K562 (cell line): ENCODE measurements at regions not wholly inside any gene's neighbourhood (a gene's known extent, or its start where the extent isn't known, plus 50 kb on each side); places are given as distances from the start of the nearest gene placed in this dataset.

Experiments used
- CCAR2 ChIP-seq: fragments of 200-400 bp; formaldehyde crosslinking; IDR thresholded peaks from 2 replicates; pipeline ENCODE4 v1.6.1; 2017; ENCODE audit warnings: mild to moderate bottlenecking, low read depth, low read length
- KDM1A ChIP-seq, 2 experiments: fragments of 450-650 bp; IDR thresholded peaks; 2 replicates each; pipeline ENCODE4 v1.6.1; 2016; ENCODE audit warnings: mild to moderate bottlenecking in 2 of 2
- ZNF311 ChIP-seq: fragments of 250-450 bp; sonication (Bioruptor Pico); IDR thresholded peaks from 2 replicates; pipeline ENCODE4 v1.4.0; 2020; ENCODE audit warnings: mild to moderate bottlenecking, moderate library complexity
- TF ChIP-seq, protein P1 (sequence below): fragments of 450-650 bp; IDR thresholded peaks from 2 replicates; pipeline ENCODE4 v1.6.1; 2016; ENCODE audit warnings: mild to moderate bottlenecking, moderate library complexity

DNA sequence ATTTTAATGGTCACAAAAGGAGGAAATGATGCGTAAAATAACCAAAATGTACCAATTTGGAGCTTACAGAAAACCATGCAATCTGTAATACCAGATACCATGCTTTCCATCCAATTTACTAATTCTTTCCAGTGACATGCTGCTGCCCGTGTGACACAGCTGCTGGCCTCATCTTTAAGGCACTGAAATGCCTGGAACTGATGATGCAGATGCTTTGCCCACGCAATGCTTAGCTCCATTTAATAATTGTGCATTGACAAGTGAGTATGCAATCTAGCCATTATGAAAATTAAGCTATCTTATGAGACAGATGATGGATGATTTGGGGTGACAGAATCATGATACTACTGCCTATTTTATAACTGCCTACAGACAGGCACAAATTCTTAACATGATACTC, 169.2 kb upstream of the CTNND2 start (continued):
- TF ChIP-seq, protein P1, sequence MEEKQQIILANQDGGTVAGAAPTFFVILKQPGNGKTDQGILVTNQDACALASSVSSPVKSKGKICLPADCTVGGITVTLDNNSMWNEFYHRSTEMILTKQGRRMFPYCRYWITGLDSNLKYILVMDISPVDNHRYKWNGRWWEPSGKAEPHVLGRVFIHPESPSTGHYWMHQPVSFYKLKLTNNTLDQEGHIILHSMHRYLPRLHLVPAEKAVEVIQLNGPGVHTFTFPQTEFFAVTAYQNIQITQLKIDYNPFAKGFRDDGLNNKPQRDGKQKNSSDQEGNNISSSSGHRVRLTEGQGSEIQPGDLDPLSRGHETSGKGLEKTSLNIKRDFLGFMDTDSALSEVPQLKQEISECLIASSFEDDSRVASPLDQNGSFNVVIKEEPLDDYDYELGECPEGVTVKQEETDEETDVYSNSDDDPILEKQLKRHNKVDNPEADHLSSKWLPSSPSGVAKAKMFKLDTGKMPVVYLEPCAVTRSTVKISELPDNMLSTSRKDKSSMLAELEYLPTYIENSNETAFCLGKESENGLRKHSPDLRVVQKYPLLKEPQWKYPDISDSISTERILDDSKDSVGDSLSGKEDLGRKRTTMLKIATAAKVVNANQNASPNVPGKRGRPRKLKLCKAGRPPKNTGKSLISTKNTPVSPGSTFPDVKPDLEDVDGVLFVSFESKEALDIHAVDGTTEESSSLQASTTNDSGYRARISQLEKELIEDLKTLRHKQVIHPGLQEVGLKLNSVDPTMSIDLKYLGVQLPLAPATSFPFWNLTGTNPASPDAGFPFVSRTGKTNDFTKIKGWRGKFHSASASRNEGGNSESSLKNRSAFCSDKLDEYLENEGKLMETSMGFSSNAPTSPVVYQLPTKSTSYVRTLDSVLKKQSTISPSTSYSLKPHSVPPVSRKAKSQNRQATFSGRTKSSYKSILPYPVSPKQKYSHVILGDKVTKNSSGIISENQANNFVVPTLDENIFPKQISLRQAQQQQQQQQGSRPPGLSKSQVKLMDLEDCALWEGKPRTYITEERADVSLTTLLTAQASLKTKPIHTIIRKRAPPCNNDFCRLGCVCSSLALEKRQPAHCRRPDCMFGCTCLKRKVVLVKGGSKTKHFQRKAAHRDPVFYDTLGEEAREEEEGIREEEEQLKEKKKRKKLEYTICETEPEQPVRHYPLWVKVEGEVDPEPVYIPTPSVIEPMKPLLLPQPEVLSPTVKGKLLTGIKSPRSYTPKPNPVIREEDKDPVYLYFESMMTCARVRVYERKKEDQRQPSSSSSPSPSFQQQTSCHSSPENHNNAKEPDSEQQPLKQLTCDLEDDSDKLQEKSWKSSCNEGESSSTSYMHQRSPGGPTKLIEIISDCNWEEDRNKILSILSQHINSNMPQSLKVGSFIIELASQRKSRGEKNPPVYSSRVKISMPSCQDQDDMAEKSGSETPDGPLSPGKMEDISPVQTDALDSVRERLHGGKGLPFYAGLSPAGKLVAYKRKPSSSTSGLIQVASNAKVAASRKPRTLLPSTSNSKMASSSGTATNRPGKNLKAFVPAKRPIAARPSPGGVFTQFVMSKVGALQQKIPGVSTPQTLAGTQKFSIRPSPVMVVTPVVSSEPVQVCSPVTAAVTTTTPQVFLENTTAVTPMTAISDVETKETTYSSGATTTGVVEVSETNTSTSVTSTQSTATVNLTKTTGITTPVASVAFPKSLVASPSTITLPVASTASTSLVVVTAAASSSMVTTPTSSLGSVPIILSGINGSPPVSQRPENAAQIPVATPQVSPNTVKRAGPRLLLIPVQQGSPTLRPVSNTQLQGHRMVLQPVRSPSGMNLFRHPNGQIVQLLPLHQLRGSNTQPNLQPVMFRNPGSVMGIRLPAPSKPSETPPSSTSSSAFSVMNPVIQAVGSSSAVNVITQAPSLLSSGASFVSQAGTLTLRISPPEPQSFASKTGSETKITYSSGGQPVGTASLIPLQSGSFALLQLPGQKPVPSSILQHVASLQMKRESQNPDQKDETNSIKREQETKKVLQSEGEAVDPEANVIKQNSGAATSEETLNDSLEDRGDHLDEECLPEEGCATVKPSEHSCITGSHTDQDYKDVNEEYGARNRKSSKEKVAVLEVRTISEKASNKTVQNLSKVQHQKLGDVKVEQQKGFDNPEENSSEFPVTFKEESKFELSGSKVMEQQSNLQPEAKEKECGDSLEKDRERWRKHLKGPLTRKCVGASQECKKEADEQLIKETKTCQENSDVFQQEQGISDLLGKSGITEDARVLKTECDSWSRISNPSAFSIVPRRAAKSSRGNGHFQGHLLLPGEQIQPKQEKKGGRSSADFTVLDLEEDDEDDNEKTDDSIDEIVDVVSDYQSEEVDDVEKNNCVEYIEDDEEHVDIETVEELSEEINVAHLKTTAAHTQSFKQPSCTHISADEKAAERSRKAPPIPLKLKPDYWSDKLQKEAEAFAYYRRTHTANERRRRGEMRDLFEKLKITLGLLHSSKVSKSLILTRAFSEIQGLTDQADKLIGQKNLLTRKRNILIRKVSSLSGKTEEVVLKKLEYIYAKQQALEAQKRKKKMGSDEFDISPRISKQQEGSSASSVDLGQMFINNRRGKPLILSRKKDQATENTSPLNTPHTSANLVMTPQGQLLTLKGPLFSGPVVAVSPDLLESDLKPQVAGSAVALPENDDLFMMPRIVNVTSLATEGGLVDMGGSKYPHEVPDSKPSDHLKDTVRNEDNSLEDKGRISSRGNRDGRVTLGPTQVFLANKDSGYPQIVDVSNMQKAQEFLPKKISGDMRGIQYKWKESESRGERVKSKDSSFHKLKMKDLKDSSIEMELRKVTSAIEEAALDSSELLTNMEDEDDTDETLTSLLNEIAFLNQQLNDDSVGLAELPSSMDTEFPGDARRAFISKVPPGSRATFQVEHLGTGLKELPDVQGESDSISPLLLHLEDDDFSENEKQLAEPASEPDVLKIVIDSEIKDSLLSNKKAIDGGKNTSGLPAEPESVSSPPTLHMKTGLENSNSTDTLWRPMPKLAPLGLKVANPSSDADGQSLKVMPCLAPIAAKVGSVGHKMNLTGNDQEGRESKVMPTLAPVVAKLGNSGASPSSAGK, result no peak
- TF ChIP-seq KDM1A (IDR thresholded peaks at IDR 0.05) (no peak), CCAR2 (no peak), ZNF311 (CRISPR knock-in tag) (no peak)
